22Rv1 (cell line): ENCODE measurements at regions not wholly inside any gene's neighbourhood (a gene's known extent, or its start where the extent isn't known, plus 50 kb on each side); places are given as distances from the start of the nearest gene placed in this dataset.

Experiments
- H3K27ac ChIP-seq: fragments of 450-650 bp; 2 replicates; pipeline ENCODE4 v1.5.1; 2017
- CTCF ChIP-seq: fragments of 450-650 bp; IDR thresholded peaks from 2 replicates; pipeline ENCODE4 v1.5.1; 2017; ENCODE audit warnings: mild to moderate bottlenecking
- ZFX ChIP-seq: fragments of 450-650 bp; IDR thresholded peaks from 2 replicates; pipeline ENCODE4 v1.6.1; 2017; ENCODE audit warnings: antibody characterized with exemption, borderline replicate concordance

- no peak for TF ChIP-seq ZFX
- TF ChIP-seq CTCF = no peak
- H3K27ac ChIP-seq = no peak overlapping the region
Observed at GRCh38 chr3:10600726-10601125, 95.3 kb upstream of the ATP2B2 start.

- TF ChIP-seq ZFX = no peak
- no peak for TF ChIP-seq CTCF
- H3K27ac ChIP-seq = no peak overlapping the region
Observed at GRCh38 chr3:10601151-10601856, 95.9 kb upstream of the ATP2B2 start.

GRCh38 chr3:10601857-10602230 lies 96.5 kb upstream of the ATP2B2 start:
- TF ChIP-seq ZFX (no peak), CTCF (no peak)
- H3K27ac ChIP-seq = no peak overlapping the region

- no peak overlapping the region for H3K27ac ChIP-seq
- no peak for TF ChIP-seq CTCF
- no peak for TF ChIP-seq ZFX
Observed at GRCh38 chr3:10602271-10602670, 96.9 kb upstream of the ATP2B2 start.

- no peak overlapping the region for H3K27ac ChIP-seq
- no peak for TF ChIP-seq ZFX
- no peak for TF ChIP-seq CTCF
Observed at GRCh38 chr3:10602769-10603768, 97.7 kb upstream of the ATP2B2 start.

- H3K27ac ChIP-seq = no peak overlapping the region
- TF ChIP-seq CTCF (no peak), ZFX (no peak)
Observed at GRCh38 chr3:10609134-10609533, 103.7 kb upstream of the ATP2B2 start.

- no peak for TF ChIP-seq ZFX
- H3K27ac ChIP-seq = no peak overlapping the region
Observed at GRCh38 chr3:10614168-10614567, 108.8 kb upstream of the ATP2B2 start.
